Neural progenitor cell (in vitro differentiated cells): ENCODE measurements at regions not wholly inside any gene's neighbourhood (a gene's known extent, or its start where the extent isn't known, plus 50 kb on each side); places are given as distances from the start of the nearest gene placed in this dataset.

ENCODE experiments used
- DNase-seq: peaks from one replicate; pipeline ENCODE4 v3.0.0-alpha.2; 2016; ENCODE audit warnings: low spot score
- H2AFZ ChIP-seq: fragments of 200-600 bp; sonication (generic); replicated peaks from 2 replicates; pipeline ENCODE4 v1.6.1; 2016; ENCODE audit warnings: antibody characterized with exemption
- H3F3A ChIP-seq: fragments of 200-600 bp; sonication (generic); 2 replicates; pipeline ENCODE4 v1.6.1; 2016; ENCODE audit warnings: antibody characterized with exemption, low read depth
- H3K27ac ChIP-seq: fragments of 200-600 bp; sonication (generic); 2 replicates; pipeline ENCODE4 v1.5.1; 2016; ENCODE audit warnings: mild to moderate bottlenecking
- H3K27me3 ChIP-seq: fragments of 200-600 bp; sonication (generic); 2 replicates; pipeline ENCODE4 v1.6.1; 2016; ENCODE audit warnings: mild to moderate bottlenecking, moderate library complexity
- H3K36me3 ChIP-seq: fragments of 200-600 bp; sonication (generic); 2 replicates; pipeline ENCODE4 v1.5.1; 2016
- H3K4me1 ChIP-seq: fragments of 200-600 bp; sonication (generic); 2 replicates; pipeline ENCODE4 v1.6.1; 2016; ENCODE audit warnings: mixed run types
- H3K4me2 ChIP-seq: fragments of 200-600 bp; sonication (generic); 2 replicates; pipeline ENCODE4 v1.6.1; 2016
- H3K4me3 ChIP-seq: fragments of 200-600 bp; sonication (generic); 2 replicates; pipeline ENCODE4 v1.5.1; 2016
- H3K79me2 ChIP-seq: fragments of 200-600 bp; sonication (generic); 2 replicates; pipeline ENCODE4 v1.6.1; 2016; ENCODE audit warnings: low read depth
- H3K9ac ChIP-seq: fragments of 200-600 bp; sonication (generic); 2 replicates; pipeline ENCODE4 v1.6.1; 2016
- H3K9me3 ChIP-seq: fragments of 200-600 bp; sonication (generic); 2 replicates; pipeline ENCODE4 v1.5.1; 2016; ENCODE audit warnings: low read depth
- H4K20me1 ChIP-seq: fragments of 200-600 bp; sonication (generic); 2 replicates; pipeline ENCODE4 v1.6.1; 2016; ENCODE audit warnings: low read depth
- H3K27ac Mint-ChIP-seq: 3 replicates; pipeline ENCODE4 v1.8.0; 2021; ENCODE audit warnings: mixed read lengths
- H3K27me3 Mint-ChIP-seq: 2 replicates; pipeline ENCODE4 v1.8.0; 2022; ENCODE audit warnings: low read depth, mild to moderate bottlenecking, inconsistent platforms, moderate library complexity, mixed read lengths; ENCODE audit not compliant: insufficient read depth
- H3K36me3 Mint-ChIP-seq: 3 replicates; pipeline ENCODE4 v1.8.0; 2021; ENCODE audit warnings: mixed read lengths
- H3K4me1 Mint-ChIP-seq: 3 replicates; pipeline ENCODE4 v1.8.0; 2021; ENCODE audit warnings: mixed read lengths
- H3K4me3 Mint-ChIP-seq: 3 replicates; pipeline ENCODE4 v1.8.0; 2021; ENCODE audit warnings: mild to moderate bottlenecking, moderate library complexity, mixed read lengths
- H3K9me3 Mint-ChIP-seq: 3 replicates; pipeline ENCODE4 v1.8.0; 2020; ENCODE audit warnings: mixed read lengths
- CTCF ChIP-seq: fragments of 200-600 bp; sonication (generic); IDR thresholded peaks from 2 replicates; pipeline ENCODE4 v1.5.1; 2017; ENCODE audit warnings: antibody characterized with exemption, mild to moderate bottlenecking
- EZH2 ChIP-seq: fragments of 200-600 bp; sonication (generic); IDR thresholded peaks from 2 replicates; pipeline ENCODE4 v1.6.1; 2017; ENCODE audit warnings: antibody characterized with exemption, mild to moderate bottlenecking, moderate library complexity
- EZH2phosphoT487 ChIP-seq: fragments of 200-600 bp; sonication (generic); IDR thresholded peaks from 2 replicates; pipeline ENCODE4 v1.6.1; 2017; ENCODE audit warnings: antibody characterized with exemption

- Histone ChIP-seq H3K9me3 (no peaks in the 10 kb centered on the region), H3K4me1 (no peaks in the 10 kb centered on the region), H3K9ac (no peak overlapping the region), H3K79me2 (no peaks in the 10 kb centered on the region), H3F3A (no peaks in the 10 kb centered on the region), H3K27ac (no peak overlapping the region), H3K36me3 (no peaks in the 10 kb centered on the region), H3K4me2 (no peak overlapping the region), H3K27me3 (no peaks in the 10 kb centered on the region), H2AFZ (no peak overlapping the region), H3K4me3 (no peak overlapping the region), H4K20me1 (no peaks in the 10 kb centered on the region)
- no peak for DNase-seq
- TF ChIP-seq CTCF = no peak
- TF ChIP-seq EZH2phosphoT487 = no peak
- no peak for TF ChIP-seq EZH2
- no peaks in the 10 kb centered on the region for H3K36me3 Mint-ChIP-seq
- no peak overlapping the region for H3K4me3 Mint-ChIP-seq
- H3K4me1 Mint-ChIP-seq = no peaks in the 10 kb centered on the region
- H3K27me3 Mint-ChIP-seq = peaks cover 2% of the 10 kb centered on the region
- H3K9me3 Mint-ChIP-seq = peaks cover 27% of the 10 kb centered on the region
- no peak overlapping the region for H3K27ac Mint-ChIP-seq
Measured at GRCh38 chr11:62025487-62026105, 58.2 kb upstream of the FTH1 start.

GRCh38 chr11:62024936-62025486 lies 57.6 kb upstream of the FTH1 start:
- H3K79me2 ChIP-seq = no peaks in the 10 kb centered on the region
- H3K9ac ChIP-seq = no peak overlapping the region
- Mint-ChIP-seq H3K4me1 (no peaks in the 10 kb centered on the region), H3K9me3 (peaks cover 30% of the 10 kb centered on the region), H3K4me3 (no peak overlapping the region), H3K27me3 (peaks cover 2% of the 10 kb centered on the region), H3K27ac (no peak overlapping the region), H3K36me3 (no peaks in the 10 kb centered on the region)
- no peaks in the 10 kb centered on the region for H3K9me3 ChIP-seq
- DNase-seq = no peak
- no peak overlapping the region for H3K4me2 ChIP-seq
- no peaks in the 10 kb centered on the region for H4K20me1 ChIP-seq
- TF ChIP-seq EZH2 (no peak), EZH2phosphoT487 (no peak), CTCF (no peak)
- H3K27ac ChIP-seq = no peak overlapping the region
- no peaks in the 10 kb centered on the region for H3K27me3 ChIP-seq
- H2AFZ ChIP-seq = no peak overlapping the region
- no peaks in the 10 kb centered on the region for H3K4me1 ChIP-seq
- H3F3A ChIP-seq = no peaks in the 10 kb centered on the region
- H3K4me3 ChIP-seq = no peak overlapping the region
- no peaks in the 10 kb centered on the region for H3K36me3 ChIP-seq

GRCh38 chr11:62022211-62022610 lies 54.8 kb upstream of the FTH1 start:
- no peak overlapping the region for H3K4me2 ChIP-seq
- no peaks in the 10 kb centered on the region for H3K36me3 ChIP-seq
- H3K79me2 ChIP-seq = no peaks in the 10 kb centered on the region
- H3K4me1 ChIP-seq = peaks cover 2% of the 10 kb centered on the region
- no peaks in the 10 kb centered on the region for H3F3A ChIP-seq
- Mint-ChIP-seq H3K9me3 (peaks cover 32% of the 10 kb centered on the region), H3K27me3 (peaks cover 3% of the 10 kb centered on the region), H3K27ac (no peak overlapping the region), H3K4me1 (peaks cover 16% of the 10 kb centered on the region), H3K36me3 (no peaks in the 10 kb centered on the region), H3K4me3 (no peak overlapping the region)
- H3K27ac ChIP-seq = no peak overlapping the region
- no peak for DNase-seq
- H2AFZ ChIP-seq = no peak overlapping the region
- H3K4me3 ChIP-seq = no peak overlapping the region
- H3K9me3 ChIP-seq = no peaks in the 10 kb centered on the region
- no peaks in the 10 kb centered on the region for H4K20me1 ChIP-seq
- TF ChIP-seq CTCF (no peak), EZH2phosphoT487 (no peak), EZH2 (no peak)
- H3K9ac ChIP-seq = no peak overlapping the region
- no peaks in the 10 kb centered on the region for H3K27me3 ChIP-seq
